Astrocyte (in vitro differentiated cells and primary cell): ENCODE measurements at regions not wholly inside any gene's neighbourhood (a gene's known extent, or its start where the extent isn't known, plus 50 kb on each side); places are given as distances from the start of the nearest gene placed in this dataset.

Source experiments
- CTCF ChIP-seq: IDR thresholded peaks from 2 replicates; pipeline ENCODE4 v1.5.1; 2011; ENCODE audit warnings: low read depth, mild to moderate bottlenecking, inconsistent platforms, low read length, moderate library complexity; ENCODE audit not compliant: insufficient read depth
- EZH2 ChIP-seq: IDR thresholded peaks from 2 replicates; pipeline ENCODE4 v1.6.1; 2012; ENCODE audit warnings: mild to moderate bottlenecking, low read length, inconsistent platforms; ENCODE audit not compliant: insufficient read depth

- no peak for TF ChIP-seq CTCF
- no peak for TF ChIP-seq EZH2
These were observed 472.0 kb upstream of the WWC1 start for GRCh38 chr5:167819406-167819805.
